Peyer's patch (tissue), 4 donors: ENCODE measurements at regions not wholly inside any gene's neighbourhood (a gene's known extent, or its start where the extent isn't known, plus 50 kb on each side); places are given as distances from the start of the nearest gene placed in this dataset.

Experiments
- POLR2A ChIP-seq, 2 donors: fragments of 450-650 bp; IDR thresholded peaks; one replicate each; pipeline ENCODE4 v1.5.1; 2017; ENCODE audit warnings: antibody characterized with exemption in 2 of 2, mild to moderate bottlenecking in 2 of 2, moderate library complexity in 2 of 2
- TF ChIP-seq, protein P1 (sequence below), 6 experiments: fragments of 450-650 bp in 4 of 6; fragments of 200-600 bp in 2 of 6; sonication (generic) in 1 of 6; IDR thresholded peaks; one replicate each; pipeline ENCODE4 v1.5.1; 2017 to 2019; ENCODE audit warnings: antibody characterized with exemption in 6 of 6, mild to moderate bottlenecking in 3 of 6, moderate library complexity in 1 of 6

DNA sequence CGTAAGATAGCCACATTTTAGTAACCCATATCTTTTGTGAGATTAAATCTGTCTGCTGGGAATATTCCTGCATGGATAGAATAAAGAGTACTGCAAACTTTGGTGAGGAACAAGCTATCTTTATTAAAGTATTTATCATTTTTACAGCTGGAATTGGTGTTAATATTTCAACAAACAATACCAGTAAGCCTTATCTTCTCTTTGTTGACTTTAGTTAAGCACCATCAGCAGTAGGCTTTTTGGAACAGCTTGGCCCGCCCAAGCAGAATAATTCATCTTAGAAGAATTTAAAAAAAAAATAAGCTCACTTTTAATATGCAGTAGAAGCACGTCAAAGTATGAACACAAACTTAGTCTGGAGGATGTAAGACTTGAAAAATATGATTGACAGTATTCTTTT lies 917.8 kb upstream of the ADGRB3 start:
- TF ChIP-seq, protein P1, sequence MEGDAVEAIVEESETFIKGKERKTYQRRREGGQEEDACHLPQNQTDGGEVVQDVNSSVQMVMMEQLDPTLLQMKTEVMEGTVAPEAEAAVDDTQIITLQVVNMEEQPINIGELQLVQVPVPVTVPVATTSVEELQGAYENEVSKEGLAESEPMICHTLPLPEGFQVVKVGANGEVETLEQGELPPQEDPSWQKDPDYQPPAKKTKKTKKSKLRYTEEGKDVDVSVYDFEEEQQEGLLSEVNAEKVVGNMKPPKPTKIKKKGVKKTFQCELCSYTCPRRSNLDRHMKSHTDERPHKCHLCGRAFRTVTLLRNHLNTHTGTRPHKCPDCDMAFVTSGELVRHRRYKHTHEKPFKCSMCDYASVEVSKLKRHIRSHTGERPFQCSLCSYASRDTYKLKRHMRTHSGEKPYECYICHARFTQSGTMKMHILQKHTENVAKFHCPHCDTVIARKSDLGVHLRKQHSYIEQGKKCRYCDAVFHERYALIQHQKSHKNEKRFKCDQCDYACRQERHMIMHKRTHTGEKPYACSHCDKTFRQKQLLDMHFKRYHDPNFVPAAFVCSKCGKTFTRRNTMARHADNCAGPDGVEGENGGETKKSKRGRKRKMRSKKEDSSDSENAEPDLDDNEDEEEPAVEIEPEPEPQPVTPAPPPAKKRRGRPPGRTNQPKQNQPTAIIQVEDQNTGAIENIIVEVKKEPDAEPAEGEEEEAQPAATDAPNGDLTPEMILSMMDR (IDR thresholded peaks at IDR 0.05): no peak
- no peak for TF ChIP-seq POLR2A (IDR thresholded peaks at IDR 0.05)
